HS-5 (cell line): ENCODE measurements at regions not wholly inside any gene's neighbourhood (a gene's known extent, or its start where the extent isn't known, plus 50 kb on each side); places are given as distances from the start of the nearest gene placed in this dataset.

Source experiments
- DNase-seq: peaks from one replicate; pipeline ENCODE4 v3.0.0-alpha.2; 2012; ENCODE audit warnings: low read depth

- no peak for DNase-seq
These were observed 171.9 kb upstream of the GPR12 start for GRCh38 chr13:26932465-26932864.

GRCh38 chr13:26929971-26930730 lies 169.6 kb upstream of the GPR12 start:
- DNase-seq, result peak; percentile 13

GRCh38 chr13:26927511-26927910 lies 166.9 kb upstream of the GPR12 start:
- DNase-seq, result no peak

- no peak for DNase-seq
These were observed 165.8 kb upstream of the GPR12 start for GRCh38 chr13:26926371-26926770.

GRCh38 chr13:26923824-26924605 lies 163.4 kb upstream of the GPR12 start:
- no peak for DNase-seq

DNA sequence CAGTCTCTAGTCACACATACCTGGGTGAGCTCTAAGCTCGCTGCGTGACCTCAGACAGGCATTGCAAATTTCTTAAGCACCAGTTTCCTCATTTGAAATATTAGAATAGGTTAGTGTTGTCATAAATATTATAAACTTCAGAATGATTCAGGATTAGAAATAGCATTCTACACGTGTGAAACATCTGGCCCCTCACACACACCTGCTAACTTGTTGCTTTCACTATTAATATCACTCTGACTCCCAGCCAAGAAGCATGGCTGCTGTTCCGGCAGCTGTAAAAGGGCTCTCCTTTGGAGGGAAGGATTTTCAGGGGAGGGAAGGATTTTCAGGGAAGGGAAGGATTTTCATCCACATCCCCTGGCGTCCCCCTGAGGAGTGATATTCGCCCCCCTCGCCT lies 161.3 kb upstream of the GPR12 start:
- no peak for DNase-seq

- no peak for DNase-seq
These were observed 160.2 kb upstream of the GPR12 start for GRCh38 chr13:26920614-26921355.

- no peak for DNase-seq
These were observed 159.1 kb upstream of the GPR12 start for GRCh38 chr13:26919732-26920131.

- DNase-seq, result no peak
These were observed 158.7 kb upstream of the GPR12 start for GRCh38 chr13:26919311-26919710.

DNA sequence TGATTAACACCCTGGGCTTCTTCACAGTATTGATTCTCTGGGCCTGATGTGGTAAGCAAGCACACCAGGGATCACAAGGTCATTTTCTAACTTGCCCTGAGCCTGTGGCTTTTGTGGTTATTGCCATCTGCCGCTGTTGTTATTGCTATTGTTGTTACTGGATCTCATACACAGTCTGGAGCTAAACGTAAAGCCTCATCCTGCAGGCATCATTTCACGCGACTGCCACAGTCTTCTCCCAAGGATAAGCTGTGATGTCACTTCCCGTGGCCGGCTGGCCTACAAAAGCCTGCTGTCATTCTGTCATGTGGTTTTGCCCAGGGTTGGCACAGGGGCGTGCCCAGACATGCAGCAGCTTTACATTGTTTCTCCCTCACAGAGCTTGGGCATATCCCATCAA lies 154.0 kb upstream of the GPR12 start:
- DNase-seq, result no peak

DNA sequence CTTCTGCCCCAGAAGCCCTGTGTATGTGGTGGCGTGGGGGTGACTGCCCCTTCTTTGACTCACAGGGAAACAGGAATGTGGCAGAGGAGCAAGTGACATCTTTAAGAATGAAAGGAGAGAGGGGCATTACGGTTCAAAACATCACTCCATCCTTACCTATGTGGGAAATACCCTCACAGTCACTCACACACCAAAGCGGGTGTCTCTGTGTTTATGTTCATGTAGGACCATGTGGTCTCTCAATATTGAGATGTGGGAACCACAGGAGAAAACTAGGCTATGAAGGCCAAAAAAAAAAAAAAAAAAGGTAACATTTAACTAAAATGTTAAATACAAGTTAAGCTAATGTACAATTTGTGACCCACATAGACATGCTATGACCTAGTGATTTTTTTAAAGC lies 153.6 kb upstream of the GPR12 start:
- no peak for DNase-seq

DNA sequence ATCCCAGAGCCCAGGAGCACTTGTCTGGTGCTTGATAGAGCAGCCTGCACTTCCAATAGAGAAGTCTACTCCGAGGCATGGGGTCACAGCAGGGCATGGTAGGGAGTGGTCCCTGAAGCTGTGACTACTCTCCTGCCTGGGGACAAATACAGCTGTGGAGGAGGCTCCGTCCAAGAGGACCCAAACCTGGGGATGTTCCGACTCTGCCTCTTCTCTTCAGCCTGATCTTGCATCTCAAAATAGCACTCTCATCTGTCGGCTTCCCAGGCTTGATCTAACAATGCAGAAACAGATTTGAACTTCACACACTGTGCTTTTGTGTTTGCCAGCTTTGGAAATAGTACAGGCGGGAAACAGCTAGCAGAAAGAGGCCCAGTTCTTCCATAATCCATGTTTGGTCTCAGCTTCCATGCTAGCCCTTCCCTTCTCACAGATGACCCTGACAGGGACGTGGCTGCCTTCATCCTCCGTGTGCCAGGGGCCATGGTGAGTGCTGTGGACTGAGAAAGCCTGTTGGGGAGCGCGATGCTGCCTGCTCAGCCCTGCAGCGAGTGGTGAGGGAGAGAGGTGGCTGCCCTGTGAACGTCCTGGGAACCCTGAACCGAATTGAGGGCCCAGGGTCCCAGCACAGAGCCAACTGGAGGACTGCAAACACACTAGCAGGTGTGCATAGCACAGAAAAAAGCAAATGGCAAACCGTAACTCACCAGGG lies 150.3 kb upstream of the GPR12 start:
- no peak for DNase-seq

GRCh38 chr13:26909477-26909876 lies 148.9 kb upstream of the GPR12 start:
- no peak for DNase-seq

GRCh38 chr13:26908126-26908525 lies 147.5 kb upstream of the GPR12 start:
- DNase-seq, result no peak

DNA sequence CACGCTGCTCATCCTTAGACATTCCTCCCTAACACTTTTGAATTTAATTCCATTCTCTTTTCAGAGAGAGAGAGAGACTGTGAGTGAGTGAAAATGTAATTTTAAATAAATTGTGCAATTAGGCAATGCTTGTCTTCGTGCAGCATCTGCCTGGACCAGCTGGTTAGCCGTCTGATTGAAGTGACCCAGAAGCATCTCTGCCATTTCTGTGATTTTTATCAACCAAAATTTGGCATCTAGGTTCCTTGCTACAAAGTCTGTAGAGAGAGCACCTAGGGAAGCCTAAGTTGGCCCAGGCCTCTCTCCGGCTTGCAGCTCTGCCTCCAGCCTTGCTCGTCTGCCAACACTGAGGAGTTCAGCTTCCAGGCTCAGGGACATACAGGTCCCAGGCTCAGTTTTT lies 138.6 kb upstream of the GPR12 start:
- no peak for DNase-seq

GRCh38 chr13:26897706-26898550 lies 137.3 kb upstream of the GPR12 start:
- DNase-seq, result no peak

DNA sequence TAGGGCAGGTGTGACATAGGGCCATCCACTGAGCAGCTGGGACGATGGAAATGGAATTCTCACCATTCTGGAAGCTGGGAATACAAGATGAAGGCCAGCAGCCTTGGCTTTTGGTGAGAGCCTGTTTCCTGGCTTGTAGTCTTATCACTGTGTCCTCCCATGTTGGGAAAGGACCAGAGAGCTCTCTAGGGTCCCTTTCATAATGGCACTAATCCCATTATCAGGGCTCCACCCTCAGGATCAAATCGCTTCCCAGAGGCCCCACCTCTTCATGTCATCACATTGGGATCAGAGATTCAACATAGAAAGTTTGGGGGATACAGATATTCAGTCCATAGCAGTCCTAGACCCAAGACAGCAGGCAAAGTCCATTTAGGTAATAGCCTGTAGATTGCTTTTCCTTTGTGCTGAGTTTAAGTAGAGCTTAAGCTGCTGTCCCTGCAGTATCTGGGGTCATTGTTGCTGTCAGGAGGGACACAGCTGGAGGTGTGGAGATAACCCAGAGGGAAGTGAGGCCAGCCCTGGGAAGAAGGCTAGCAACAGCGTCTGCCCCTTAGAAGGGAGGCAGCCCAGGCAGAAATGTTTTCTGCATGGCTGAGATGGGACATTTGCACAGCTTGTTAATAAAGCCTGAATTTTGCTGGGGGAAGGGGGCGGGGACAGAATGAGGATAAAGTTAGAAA lies 136.5 kb upstream of the GPR12 start:
- no peak for DNase-seq

GRCh38 chr13:26895808-26896466 lies 135.4 kb upstream of the GPR12 start:
- DNase-seq, result no peak

DNA sequence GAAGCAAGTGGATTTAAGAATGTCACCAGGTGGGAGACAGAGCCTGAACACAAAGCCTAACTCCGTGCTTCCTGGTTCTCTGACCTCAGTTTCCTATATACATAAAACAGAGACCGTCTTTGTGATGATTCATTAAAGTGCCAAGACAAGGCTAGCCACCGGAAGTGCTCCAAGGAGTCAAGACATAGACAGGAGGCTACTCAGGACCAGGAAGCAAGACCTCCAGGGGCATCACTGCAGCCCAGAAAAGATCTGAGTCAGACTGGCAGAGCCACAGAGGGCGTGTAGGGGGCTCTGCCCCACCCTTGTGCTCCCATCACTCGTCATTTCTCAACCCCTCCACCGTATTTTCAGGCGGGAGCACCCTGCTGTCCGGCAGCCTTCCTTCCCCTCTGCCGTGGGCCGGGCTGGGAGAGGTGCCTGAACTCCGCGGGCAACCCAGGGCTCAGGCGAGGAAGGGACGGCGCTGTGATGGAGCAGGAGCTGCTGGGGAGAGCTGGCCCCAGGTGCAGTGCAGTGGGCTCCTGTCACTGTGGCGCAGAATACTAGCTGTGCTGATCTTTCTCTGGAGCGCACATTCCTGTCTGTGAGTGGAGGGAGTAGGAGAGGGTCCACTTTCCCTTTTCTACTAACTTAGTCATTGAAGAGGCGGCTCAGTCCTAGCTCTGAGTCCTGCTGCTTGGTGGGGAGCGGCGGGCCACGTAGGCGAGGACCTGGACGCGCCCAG lies 134.7 kb upstream of the GPR12 start:
- DNase-seq, result no peak
